ENCODE measurements at regions not wholly inside any gene's neighbourhood (a gene's known extent, or its start where the extent isn't known, plus 50 kb on each side); places are given as distances from the start of the nearest gene placed in this dataset.
A peak's percentile ranks its signal among the peaks of the same experiment; 100 is the strongest.
"Not testable (repeated sequence)": the region's sequence is repeated elsewhere in the genome, so short reads cannot be mapped to it uniquely, and the experiment has no call there.

- DNase-seq: peak; percentile 62 to 65
Measured at GRCh38 chr1:67532452-67533216, 102.4 kb upstream of the SERBP1 start.

GRCh38 chr1:67534627-67535065 is 104.4 kb upstream of the SERBP1 start:
- DNase-seq: peak; percentile 62 to 63

DNA sequence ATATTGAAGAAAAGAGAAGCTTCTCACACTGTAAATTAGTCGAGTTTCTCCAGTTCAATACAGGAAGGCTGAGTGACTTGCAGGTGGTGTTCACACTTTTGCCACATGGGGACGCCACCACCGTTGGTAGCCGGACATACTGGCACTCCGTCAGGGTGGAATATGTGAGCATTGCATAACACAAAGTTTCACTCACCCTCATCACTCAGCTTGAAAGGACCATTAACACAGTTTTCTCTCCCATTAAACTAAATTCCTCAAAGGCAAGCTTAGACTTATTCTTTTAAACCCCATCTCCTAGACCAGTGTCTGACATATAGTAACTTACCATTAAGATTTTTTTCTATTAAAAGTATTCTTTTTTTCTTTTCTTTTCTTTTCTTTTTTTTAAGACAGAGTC is 105.3 kb upstream of the SERBP1 start:
- DNase-seq: peak; percentile 64 to 79

DNA sequence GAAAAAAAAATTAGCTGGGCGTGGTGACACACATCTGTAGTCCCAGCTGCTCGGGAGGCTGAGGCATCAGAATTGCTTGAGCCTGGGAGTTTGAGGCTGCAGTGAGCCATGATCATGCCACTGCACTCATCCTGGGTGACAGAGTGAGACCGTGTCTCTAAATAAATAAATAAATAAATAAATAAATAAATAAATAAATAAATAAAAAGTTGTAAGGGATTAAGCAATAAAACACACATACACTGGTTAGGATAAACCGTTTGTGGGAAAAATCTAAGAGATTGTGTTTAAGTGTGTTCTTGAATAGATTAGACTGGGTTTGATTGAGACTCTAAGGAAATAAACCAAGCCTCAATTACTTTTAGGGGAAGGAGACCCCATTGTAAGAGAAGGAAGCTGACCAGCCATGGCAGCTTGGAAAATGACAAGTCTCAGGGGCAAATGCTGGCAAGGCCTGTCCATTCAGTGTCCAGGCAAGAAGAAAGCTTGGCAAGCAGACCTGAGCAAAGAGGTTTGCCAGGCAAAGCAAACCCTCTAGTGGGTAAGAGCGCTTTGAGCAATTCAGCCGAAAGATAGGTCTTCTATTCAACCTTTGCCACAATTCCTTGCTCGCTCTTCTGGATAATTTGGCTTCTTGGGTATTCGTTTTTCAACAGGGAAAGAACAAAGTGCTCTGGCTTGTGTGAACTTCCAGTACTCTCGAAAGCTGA is 106.9 kb upstream of the SERBP1 start:
- DNase-seq: no peak

- DNase-seq: no peak
Measured at GRCh38 chr1:67537667-67538018, 107.4 kb upstream of the SERBP1 start.

DNA sequence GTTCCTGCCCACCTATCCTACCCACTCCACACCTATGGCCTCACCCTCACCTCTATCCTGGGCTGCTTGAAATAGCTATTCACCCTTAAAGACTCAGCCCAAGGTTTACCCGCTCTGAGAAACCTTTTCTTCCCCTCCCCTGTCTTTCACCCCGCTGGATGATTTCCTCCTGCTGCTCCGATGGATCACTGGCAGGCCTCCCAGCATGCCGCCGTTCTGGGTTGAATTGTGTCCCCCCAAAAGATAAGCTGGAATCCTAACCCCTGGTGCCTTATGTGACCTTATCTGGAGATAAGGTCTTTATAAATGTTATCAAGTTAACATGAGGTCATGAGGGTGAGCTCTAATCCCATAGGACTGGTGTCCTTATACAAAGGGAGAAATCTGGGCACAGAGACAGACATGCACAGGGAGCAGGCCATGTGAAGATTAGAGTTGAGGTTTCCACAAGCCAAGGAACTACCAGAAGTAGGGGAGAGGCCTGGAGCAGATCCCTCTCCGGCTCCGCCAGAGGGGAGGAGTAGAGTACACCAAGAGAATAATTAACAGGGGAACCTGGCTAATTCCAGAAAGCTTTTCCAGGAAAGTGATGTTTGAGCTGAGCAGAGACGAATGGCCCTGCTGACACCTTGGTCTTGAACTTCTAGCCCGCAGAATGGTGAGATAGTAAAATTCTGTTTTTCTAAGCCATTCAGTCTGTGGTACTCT is 110.0 kb upstream of the SERBP1 start:
- no peak for DNase-seq

DNA sequence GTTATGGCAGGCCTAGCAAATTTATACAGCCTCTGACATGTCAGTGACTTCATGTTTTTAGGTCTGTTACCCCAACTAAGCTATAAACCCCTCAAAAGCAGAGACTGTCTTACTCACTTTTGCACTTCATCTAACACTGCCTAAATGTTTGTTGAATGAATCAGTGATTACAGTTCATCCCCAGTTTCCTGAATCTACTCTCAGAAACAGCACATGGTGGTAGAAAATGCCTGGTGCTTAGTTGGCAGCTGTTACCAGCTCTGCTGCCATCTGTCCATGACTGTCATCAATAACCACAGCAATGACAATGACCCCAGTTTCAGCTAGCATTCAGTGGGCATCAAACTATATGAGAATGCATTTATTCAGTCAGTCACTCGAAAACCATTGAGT is 110.5 kb upstream of the SERBP1 start:
- no peak for DNase-seq

GRCh38 chr1:67542747-67543146 is 112.5 kb upstream of the SERBP1 start:
- DNase-seq: no peak

GRCh38 chr1:67544921-67545320 is 114.7 kb upstream of the SERBP1 start:
- no peak for DNase-seq

- no peak for DNase-seq
Measured at GRCh38 chr1:67545364-67545763, 115.2 kb upstream of the SERBP1 start.

GRCh38 chr1:67551375-67551774 is 121.2 kb upstream of the SERBP1 start:
- no peak for DNase-seq

- DNase-seq: no peak
Measured at GRCh38 chr1:67552336-67552759, 122.1 kb upstream of the SERBP1 start.

DNA sequence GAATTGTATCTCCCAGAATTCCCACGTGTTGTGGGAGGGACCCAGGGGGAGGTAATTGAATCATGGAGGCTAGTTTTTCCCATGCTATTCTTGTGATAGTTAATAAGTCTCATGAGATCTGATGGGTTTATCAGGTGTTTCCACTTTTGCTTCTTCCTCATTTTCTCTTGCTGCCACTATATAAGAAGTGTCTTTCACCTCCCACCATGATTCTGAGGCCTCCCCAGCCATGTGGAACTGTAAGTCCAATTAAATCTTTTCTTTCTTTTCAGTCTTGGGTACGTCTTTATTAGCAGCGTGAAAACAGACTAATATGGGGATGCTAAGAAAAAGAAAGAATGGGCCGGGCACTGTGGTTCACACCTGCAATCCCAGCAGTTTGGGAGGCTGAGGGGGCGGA is 124.0 kb upstream of the SERBP1 start:
- DNase-seq: not testable (repeated sequence)

DNA sequence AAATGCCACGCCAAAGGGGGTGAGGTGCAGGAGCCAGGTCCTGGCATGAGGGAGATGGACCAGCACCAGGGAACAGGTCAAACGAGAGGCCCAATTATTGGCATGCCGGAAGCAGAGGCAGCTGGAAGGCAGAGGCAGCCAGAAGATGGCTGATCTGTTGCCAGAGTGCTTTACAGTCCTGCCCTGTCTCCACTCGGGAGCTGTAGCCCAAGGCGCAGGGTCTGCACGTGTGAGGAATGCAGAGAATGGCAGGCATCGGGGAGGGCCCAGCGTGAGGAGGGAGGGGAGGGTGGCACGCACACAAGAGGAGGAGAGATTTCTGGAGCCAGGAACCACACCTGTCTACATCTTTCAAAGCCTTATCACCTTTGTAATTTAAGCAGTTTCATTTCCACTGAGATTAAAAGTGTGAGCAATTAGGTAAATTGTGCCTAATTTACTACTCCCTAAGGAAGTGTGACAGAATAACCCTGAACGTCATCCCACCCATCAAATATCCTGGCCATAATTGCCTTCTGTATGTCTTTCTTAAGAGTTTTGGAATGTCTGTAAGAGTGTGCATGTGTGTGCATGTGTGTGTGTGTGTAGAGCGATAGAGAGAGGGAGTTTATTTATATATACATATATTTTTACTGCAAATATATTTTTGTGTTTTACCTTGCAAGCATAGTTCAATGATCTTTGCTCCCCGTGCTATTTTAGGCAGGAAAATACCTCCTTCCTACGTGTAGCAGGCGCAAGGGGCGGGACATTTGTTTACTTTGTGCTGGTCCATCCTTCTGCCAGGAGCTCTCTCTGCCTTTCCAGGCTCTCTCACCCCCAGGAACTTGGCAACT is 125.5 kb upstream of the SERBP1 start:
- peak in 1 of 2 experiments; percentile 6 for DNase-seq

- DNase-seq: no peak
Measured at GRCh38 chr1:67556297-67556900, 126.2 kb upstream of the SERBP1 start.

- DNase-seq: no peak
Measured at GRCh38 chr1:67557696-67558448, 127.1 kb upstream of the GADD45A start.

- no peak for DNase-seq
Measured at GRCh38 chr1:67558449-67559193, 126.4 kb upstream of the GADD45A start.

DNA sequence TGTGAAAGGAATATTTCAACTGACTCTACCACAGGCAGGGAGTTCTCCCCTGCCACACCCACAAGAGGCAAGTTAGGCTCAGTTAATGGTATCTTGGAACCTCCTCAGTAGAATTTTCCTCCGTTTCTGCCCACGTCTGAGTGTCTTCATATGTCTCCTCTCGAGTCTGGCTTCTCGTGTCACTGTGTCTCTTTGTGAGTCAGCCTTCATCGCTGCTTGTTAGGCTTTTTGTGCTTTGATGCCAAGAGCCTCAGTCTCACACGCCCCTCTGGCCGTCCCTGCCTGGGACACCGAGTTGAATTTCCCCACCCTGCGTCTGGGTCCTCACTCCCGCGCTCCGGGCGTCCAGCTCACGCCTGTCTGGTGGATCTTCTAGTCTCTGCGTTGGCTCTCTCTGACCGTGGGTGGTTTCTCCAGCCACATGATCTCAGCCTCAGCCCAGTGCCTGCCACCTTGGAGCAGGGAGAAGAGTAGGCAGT is 125.7 kb upstream of the GADD45A start:
- no peak for DNase-seq

DNA sequence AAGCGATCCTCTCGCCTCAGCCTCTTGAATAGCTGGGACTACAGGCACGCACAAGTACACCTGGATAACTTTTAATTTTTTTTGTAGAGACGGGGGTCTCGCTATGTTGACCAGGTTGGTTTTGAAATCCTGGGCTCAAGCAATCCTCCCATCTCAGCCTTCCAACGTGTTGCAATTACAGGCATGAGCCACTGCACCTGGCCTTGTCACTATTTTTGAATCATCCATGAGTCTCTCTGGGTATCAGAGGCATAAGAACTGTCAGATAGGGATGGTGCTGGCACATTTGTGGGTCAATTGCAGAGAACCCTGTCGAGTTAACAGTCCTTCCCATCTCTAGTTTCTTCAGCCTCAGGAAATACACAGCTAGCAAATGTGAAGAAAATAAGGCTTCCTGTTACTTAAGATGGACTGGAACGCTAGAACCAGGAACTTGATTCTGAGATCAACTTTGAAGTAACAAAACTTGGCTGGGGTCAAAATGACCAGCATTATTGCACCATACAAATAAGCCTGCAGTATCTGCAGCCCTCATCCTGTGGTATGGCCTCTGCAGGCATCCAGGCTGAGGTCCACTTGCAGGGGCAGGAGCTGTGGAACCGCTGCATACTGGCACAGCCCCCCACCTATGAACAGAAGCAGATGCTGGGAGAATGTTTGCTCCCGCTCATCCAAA is 124.3 kb upstream of the GADD45A start:
- peak; percentile 25 to 36 for DNase-seq

DNA sequence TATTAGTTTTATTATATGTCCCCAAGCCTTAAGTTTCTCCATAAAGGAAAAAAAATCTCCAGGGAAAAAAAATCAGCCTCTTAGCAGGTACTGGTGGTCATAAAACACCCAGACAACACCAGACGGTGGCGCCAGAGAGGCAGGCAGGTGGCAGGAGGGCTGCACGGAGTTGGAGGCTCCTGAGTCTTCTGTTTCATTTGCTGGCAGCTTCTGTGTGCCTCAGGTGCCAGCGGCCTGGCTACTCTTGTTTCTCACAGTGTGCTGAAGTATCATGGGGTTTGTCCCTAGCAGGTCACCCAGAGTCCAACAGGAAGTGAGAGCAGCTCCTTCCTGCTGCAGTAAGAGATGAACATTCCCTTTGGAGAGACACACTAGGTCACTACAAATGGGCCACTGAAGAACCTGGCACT is 123.3 kb upstream of the GADD45A start:
- peak; percentile 73 to 85 for DNase-seq
